HuH-7 (cell line): ENCODE measurements at regions not wholly inside any gene's neighbourhood (a gene's known extent, or its start where the extent isn't known, plus 50 kb on each side); places are given as distances from the start of the nearest gene placed in this dataset.

Source experiments
- DNase-seq: peaks from one replicate; pipeline ENCODE4 v3.0.0; 2011; ENCODE audit warnings: low spot score

DNA sequence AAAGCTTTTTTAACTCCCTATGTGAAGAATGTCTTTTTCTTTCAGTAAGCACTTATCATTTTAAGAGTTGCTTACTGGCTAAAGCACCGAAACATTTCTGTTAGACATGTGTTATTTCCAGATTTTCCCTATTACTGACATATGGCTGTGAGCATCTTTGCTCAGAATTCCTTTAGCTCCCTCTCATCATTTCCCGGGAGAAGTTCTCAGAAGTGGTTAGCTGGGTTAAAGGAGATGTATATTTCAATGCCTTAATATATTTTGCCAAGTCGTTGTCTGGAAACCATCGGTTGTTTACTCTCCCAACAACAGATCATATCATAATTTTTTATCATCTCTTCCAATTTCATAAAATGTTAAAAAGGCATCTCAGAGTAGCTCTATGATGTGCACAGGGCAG, 396.5 kb downstream of the OCA2 start:
- no peak for DNase-seq

DNA sequence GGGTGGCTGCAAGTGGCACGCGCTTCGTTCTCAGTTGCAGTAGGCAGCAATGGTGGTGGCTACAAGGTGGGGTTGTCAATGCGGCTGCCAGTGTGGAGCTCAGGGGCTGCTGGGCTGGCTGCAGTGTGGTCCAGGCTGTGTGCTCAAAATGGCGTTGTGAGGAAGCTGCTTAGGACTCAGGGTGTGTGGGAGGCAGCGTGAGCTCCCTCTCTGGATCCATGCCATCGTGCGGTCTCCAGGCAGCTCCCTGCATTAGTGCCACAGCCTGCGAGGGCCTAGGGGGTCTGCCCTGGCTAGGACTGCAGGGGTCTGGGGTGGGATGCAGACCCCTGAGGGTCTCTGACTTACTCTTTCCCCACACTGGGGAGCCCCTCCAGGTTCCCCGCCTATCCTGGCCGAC, 397.2 kb downstream of the OCA2 start:
- DNase-seq = no peak

GRCh38 chr15:27701014-27701413, 398.1 kb downstream of the OCA2 start:
- no peak for DNase-seq

GRCh38 chr15:27699699-27700098, 399.4 kb downstream of the OCA2 start:
- DNase-seq = no peak

DNA sequence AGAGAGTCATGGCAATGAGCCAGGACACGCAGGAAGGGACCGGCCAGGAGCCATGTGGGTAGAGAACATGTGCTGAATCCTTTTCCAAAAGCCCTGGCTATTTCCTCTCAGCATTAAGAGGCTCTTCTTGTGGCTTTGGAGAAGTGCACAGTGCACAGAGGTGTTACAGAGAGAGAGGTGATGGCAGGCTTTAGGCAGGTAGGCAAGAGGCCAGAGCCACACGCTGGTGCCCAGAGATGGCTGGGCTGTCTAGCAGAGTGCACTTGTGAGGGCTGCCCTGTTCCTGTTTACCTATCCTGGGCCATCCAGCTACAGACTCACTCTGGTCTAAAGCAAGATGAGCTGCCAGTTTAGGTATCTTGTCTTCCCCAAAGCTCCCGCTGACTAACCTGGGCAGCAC, 402.6 kb downstream of the OCA2 start:
- DNase-seq = no peak

DNA sequence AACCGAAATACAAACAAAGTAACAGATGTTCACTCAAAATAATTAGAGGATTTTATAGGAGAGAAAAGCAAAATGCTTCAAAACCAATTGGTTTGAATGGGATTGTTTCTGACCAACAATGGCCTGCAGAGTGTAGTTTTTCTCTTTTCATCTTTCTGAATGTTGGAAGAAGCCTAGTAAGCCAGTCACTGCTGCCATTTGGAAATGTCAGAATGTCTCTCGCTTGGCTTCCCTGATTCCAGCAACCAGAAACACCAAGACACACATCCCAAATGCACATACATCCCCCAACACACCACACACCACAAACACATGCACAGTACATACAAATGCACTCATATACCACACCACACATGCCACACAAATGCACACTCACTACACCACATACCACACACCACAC, 403.4 kb downstream of the OCA2 start:
- no peak for DNase-seq

- no peak for DNase-seq
Measured at GRCh38 chr15:27694506-27695087, 404.5 kb downstream of the OCA2 start.

- DNase-seq = no peak
Measured at GRCh38 chr15:27693280-27693679, 405.8 kb downstream of the OCA2 start.

DNA sequence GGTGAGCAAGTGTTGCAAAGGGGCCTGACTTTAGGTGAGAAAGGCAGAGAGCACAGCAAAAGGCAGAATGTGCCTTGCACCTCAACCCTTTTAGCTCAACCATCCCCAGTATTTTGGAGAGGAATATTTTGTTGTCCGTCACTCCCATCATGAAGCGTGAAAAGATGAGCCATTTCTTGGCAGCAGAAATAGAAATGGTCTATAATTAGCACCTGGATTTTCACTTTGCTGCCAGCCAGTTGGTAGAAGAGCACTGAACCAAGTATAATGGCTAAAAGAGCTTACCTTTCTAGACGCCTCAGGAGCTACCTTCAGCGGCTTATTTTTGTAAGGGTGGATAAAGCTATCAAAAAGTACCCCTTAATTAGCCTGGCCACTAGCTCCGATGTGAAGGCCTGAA, 406.7 kb downstream of the OCA2 start:
- no peak for DNase-seq

- no peak for DNase-seq
Measured at GRCh38 chr15:27690290-27690689, 408.8 kb downstream of the OCA2 start.

- no peak for DNase-seq
Measured at GRCh38 chr15:27686971-27687370, 412.1 kb downstream of the OCA2 start.

- DNase-seq = no peak
Measured at GRCh38 chr15:27686369-27686768, 412.7 kb downstream of the OCA2 start.

- DNase-seq = no peak
Measured at GRCh38 chr15:27685644-27686043, 413.5 kb downstream of the OCA2 start.

DNA sequence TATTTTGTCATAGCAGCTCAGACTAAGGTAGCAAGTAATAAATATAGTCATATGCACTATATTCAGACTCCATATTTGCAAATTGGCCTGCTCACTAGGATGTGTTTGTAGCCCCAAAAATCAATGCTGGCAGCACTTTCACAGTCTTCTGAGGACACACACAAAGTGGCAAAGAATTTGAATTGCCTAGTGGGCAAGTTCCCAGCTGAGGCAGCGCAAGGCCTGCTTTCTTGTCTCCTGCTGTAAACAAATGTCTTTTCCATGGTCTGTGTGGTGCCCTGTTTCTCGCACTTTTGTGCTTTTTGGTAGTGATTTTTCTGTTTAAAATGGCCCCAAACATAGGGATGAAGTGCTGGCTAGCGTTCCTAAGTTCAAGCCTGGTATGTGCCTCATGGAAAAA, 416.0 kb downstream of the OCA2 start:
- DNase-seq = no peak

DNA sequence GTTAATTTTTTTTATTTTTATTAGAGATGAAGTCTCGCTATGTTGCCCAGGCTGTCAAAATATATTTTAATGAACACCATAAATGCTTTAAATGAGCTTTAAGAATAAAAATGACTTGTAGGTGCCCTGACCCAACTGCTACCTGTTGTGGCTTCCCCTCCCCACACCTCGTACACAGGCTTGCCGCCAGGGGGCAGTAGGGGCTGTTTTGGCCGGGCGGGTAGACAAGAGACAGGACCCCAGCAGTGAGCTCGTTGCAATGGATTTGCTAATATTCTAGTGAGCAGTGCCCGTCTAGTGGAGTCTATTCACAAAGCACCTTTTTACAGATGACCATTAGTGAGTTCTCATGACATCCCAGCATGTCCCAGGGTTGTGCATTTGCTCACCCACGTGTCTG, 418.1 kb downstream of the OCA2 start:
- peak; percentile 49 for DNase-seq

DNA sequence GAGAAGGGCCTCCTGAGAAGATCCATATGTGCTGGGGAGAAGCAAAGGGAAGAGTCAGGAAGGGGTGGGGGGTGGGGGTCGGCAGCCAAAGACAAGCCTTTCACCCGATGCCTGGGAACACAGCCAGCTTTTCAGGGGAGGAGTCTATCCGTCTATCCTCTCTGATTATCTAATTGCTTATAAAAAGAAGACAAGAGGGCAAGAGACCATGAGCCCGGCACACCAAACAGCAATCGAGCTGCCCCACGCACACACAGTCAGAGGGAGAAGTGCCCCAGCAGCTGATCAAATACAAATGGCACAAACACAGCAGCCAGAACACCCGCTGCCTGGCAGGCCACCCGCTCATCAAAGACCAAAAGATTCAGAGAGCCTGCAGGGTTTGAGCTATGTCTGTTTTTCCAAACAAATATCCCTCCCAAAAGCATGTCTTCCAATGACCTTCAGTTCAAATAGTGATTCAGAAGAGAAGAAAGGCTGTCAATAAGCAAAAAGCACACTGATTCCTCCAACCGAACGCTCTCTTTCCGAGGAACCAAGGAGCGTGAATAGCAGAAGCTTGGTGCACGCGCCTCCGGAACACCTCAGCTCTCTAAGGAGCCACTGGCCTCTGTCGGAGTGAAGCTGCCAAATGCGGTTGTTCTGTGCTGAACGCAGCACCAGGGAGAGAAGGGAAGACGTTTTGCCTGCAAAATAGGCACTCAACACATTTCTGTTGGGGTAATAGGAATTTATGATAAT, 419.2 kb downstream of the OCA2 start:
- no peak for DNase-seq

GRCh38 chr15:27679203-27679602, 419.9 kb downstream of the OCA2 start:
- DNase-seq = no peak

GRCh38 chr15:27677951-27678350, 421.2 kb downstream of the OCA2 start:
- DNase-seq = no peak

- DNase-seq = no peak
Measured at GRCh38 chr15:27676647-27677046, 422.5 kb downstream of the OCA2 start.

DNA sequence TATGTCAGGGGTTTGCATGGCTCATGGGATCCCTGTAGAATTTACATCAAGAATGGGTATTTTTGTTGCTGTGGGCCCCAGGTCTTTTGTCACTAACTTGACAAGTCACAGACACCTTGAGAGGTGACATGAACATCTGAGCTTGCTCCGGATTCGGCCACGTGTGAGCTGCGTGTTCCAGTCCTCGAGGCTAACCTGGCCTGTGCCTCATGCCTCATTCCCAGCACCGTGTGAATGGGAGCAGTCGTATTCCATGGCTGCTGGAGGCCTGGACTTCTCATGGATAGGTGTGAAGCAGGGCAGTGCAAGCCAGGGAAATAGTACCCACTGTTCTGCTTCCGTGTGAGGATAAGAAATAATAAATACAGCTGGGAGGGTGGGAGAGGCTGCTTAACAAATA, 423.5 kb downstream of the OCA2 start:
- no peak for DNase-seq

- no peak for DNase-seq
Measured at GRCh38 chr15:27674826-27675225, 424.3 kb downstream of the OCA2 start.

DNA sequence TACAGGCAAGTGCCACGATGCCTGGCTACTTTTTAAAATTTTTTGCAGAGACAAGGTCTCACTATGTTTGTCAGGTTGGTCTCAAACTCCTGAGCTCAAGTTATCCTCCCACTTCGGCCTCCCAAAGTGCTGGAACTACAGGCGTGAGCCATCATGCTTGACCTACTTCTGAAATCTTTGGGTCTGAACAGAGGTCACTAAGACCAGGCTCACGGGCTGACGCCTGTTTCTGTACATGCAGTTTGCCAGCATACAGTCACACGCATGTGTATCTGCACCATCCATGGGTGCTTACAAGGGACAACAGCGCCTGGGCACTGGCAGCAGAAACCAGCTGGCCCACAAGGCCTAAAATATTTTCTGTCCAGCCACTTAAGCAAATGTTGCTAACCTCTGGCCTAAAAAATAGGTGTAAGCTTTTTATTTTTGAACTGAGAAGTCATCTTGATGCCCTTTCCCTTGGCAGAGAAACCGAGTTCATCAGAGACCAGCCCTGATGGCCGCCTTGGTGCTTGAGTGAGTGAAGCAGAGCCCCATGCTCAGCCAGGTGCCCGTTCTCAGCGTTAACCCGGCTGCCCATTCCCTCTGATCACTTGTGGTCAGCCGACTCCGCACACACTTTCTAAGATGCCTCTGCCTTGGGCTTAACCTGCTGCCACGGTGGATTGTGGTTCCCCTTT, 425.2 kb downstream of the OCA2 start:
- no peak for DNase-seq

GRCh38 chr15:27672537-27672936, 426.6 kb downstream of the OCA2 start:
- DNase-seq = no peak
